Uterus (tissue), 2 donors: ENCODE measurements at regions not wholly inside any gene's neighbourhood (a gene's known extent, or its start where the extent isn't known, plus 50 kb on each side); places are given as distances from the start of the nearest gene placed in this dataset.

ENCODE experiments used
- CTCF ChIP-seq, 4 experiments: fragments of 200-600 bp in 2 of 4; fragments of 450-650 bp in 2 of 4; sonication (generic) in 2 of 4; IDR thresholded peaks; one replicate each; pipeline ENCODE4 v1.5.1; 2016 to 2019; ENCODE audit warnings: antibody characterized with exemption in 4 of 4, mild to moderate bottlenecking in 2 of 4, moderate library complexity in 1 of 4
- POLR2A ChIP-seq, 2 donors: fragments of 450-650 bp; IDR thresholded peaks; one replicate each; pipeline ENCODE4 v1.6.1; 2016; ENCODE audit warnings: antibody characterized with exemption in 2 of 2, mild to moderate bottlenecking in 1 of 2, moderate library complexity in 1 of 2

- no peak for TF ChIP-seq CTCF (IDR thresholded peaks at IDR 0.05)
- no peak for TF ChIP-seq POLR2A (IDR thresholded peaks at IDR 0.05)
These were observed 59.8 kb upstream of the PRR5 start for GRCh38 chr22:44642096-44642644.
